ENCODE measurements at regions not wholly inside any gene's neighbourhood (a gene's known extent, or its start where the extent isn't known, plus 50 kb on each side); places are given as distances from the start of the nearest gene placed in this dataset.
"Not testable (repeated sequence)": the region's sequence is repeated elsewhere in the genome, so short reads cannot be mapped to it uniquely, and the experiment has no call there.

GRCh38 chr6:74438395-74438794 is 742.4 kb downstream of the CD109 start:
- not testable (repeated sequence) for ATAC-seq; H3K27me3 Mint-ChIP-seq (ENCODE audit: insufficient read depth, low read depth, poor library complexity); H3K36me3 ChIP-seq (ENCODE audit: insufficient read depth)

DNA sequence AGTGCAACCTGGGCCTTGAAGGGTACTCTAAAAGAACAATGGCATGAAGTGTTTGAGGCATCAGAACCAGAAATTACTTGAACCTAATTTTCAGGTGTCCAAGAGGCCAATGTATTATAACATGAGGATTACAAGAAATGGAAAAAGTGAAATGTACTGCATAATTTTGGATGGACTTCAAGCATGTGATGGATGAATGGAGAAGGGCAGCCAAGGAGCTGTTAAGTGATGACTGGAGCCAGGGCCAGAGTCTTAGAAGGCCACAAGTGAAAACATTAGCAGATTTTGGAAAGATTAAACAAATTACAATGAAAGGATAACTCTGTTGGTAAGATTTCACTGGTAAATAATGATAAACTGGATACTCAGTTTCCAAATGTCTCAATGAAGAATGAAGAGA is 738.2 kb downstream of the CD109 start:
- no peak for ATAC-seq
- Histone ChIP-seq H3K27me3 (ENCODE audit: insufficient read depth) (no peaks in the 10 kb centered on the region), H3K4me3 (no peak overlapping the region), H3K79me2 (replicated peaks; ENCODE audit: insufficient read depth) (no peaks in the 10 kb centered on the region), H3F3A (replicated peaks; ENCODE audit: low read depth) (no peaks in the 10 kb centered on the region), H3K4me1 (ENCODE audit: insufficient read depth) (no peaks in the 10 kb centered on the region), H3K27ac (ENCODE audit: low read depth) (no peak overlapping the region), H2AFZ (no peak overlapping the region), H3K36me3 (ENCODE audit: insufficient read depth) (no peaks in the 10 kb centered on the region), H4K20me1 (replicated peaks; ENCODE audit: insufficient read depth) (no peaks in the 10 kb centered on the region), H3K4me2 (no peak overlapping the region), H3K9me2 (ENCODE audit: insufficient read depth) (no peaks in the 10 kb centered on the region)
- DNase-seq (ENCODE audit: low spot score), result no peak
- Mint-ChIP-seq H3K4me1 (no peaks in the 10 kb centered on the region), H3K27ac (no peak overlapping the region), H3K9me3 (no peaks in the 10 kb centered on the region), H3K27me3 (ENCODE audit: insufficient read depth, low read depth, poor library complexity) (no peaks in the 10 kb centered on the region), H3K4me3 (no peak overlapping the region), H3K36me3 (ENCODE audit: low read depth) (no peaks in the 10 kb centered on the region)
- TF ChIP-seq, protein P1, sequence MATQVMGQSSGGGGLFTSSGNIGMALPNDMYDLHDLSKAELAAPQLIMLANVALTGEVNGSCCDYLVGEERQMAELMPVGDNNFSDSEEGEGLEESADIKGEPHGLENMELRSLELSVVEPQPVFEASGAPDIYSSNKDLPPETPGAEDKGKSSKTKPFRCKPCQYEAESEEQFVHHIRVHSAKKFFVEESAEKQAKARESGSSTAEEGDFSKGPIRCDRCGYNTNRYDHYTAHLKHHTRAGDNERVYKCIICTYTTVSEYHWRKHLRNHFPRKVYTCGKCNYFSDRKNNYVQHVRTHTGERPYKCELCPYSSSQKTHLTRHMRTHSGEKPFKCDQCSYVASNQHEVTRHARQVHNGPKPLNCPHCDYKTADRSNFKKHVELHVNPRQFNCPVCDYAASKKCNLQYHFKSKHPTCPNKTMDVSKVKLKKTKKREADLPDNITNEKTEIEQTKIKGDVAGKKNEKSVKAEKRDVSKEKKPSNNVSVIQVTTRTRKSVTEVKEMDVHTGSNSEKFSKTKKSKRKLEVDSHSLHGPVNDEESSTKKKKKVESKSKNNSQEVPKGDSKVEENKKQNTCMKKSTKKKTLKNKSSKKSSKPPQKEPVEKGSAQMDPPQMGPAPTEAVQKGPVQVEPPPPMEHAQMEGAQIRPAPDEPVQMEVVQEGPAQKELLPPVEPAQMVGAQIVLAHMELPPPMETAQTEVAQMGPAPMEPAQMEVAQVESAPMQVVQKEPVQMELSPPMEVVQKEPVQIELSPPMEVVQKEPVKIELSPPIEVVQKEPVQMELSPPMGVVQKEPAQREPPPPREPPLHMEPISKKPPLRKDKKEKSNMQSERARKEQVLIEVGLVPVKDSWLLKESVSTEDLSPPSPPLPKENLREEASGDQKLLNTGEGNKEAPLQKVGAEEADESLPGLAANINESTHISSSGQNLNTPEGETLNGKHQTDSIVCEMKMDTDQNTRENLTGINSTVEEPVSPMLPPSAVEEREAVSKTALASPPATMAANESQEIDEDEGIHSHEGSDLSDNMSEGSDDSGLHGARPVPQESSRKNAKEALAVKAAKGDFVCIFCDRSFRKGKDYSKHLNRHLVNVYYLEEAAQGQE (IDR thresholded peaks at IDR 0.05; ENCODE audit: unreplicated experiment), result no peak

More at GRCh38 chr6:74438395-74438794, 742.4 kb downstream of the CD109 start:
- H3K27ac ChIP-seq (ENCODE audit: low read depth); H3K27me3 ChIP-seq (ENCODE audit: insufficient read depth); H4K20me1 ChIP-seq (replicated peaks; ENCODE audit: insufficient read depth); H3K4me1 Mint-ChIP-seq; H3K27ac Mint-ChIP-seq; H3K79me2 ChIP-seq (replicated peaks; ENCODE audit: insufficient read depth); DNase-seq (ENCODE audit: low spot score); H3F3A ChIP-seq (replicated peaks; ENCODE audit: low read depth); H3K9me2 ChIP-seq (ENCODE audit: insufficient read depth); H3K36me3 Mint-ChIP-seq (ENCODE audit: low read depth); H3K4me3 Mint-ChIP-seq; H3K9me3 Mint-ChIP-seq; H2AFZ ChIP-seq; H3K4me3 ChIP-seq; H3K4me2 ChIP-seq; H3K4me1 ChIP-seq (ENCODE audit: insufficient read depth): not testable (repeated sequence)

DNA sequence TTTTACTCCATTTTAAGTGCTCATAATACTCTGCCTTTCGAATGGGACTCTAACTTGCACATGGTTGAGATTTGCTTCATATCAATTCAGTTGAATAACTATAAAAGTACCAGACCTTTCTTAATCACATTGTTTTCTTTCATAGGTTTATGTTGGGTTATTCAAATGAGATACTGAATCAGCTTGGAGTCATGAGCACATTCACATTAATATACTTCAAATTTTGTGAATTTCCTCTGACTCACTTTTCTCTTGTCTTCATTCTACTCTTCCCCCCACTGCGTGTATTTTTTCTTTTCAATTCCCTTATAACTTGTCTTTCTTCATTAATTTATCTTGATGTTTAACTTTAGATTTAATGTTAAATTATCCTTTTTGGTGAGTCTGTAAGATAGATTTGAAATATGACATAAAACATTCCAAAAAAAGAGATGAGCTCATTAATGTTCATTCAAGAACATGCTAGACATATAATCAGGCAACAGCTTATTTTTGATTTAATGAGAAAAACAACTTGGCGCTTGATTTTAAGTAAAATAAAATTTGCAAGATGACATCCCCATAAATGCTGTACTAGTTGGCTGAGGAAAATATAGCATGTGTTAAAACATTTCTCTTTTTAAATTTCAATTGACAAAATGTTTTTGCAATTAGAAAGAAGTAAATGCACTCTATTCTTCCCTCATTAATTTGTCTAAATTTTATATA is 736.0 kb downstream of the CD109 start:
- H3K4me1 Mint-ChIP-seq, result no peaks in the 10 kb centered on the region
- H3K27me3 Mint-ChIP-seq (ENCODE audit: insufficient read depth, low read depth, poor library complexity), result no peaks in the 10 kb centered on the region
- no peaks in the 10 kb centered on the region for H3K36me3 ChIP-seq (ENCODE audit: insufficient read depth)
- no peaks in the 10 kb centered on the region for H3K27me3 ChIP-seq (ENCODE audit: insufficient read depth)
- ATAC-seq (no peak), DNase-seq (ENCODE audit: low spot score) (no peak)
- no peak overlapping the region for H3K4me3 ChIP-seq
- H3K79me2 ChIP-seq (replicated peaks; ENCODE audit: insufficient read depth), result no peaks in the 10 kb centered on the region
- H2AFZ ChIP-seq, result no peak overlapping the region
- no peak overlapping the region for H3K27ac ChIP-seq (ENCODE audit: low read depth)
- no peak overlapping the region for H3K4me3 Mint-ChIP-seq
- H3K9me3 Mint-ChIP-seq, result no peaks in the 10 kb centered on the region; the same call in 2 of the 3 replicates
- no peak overlapping the region for H3K27ac Mint-ChIP-seq
- H3K4me2 ChIP-seq, result no peak overlapping the region
- no peaks in the 10 kb centered on the region for H4K20me1 ChIP-seq (replicated peaks; ENCODE audit: insufficient read depth)
- no peaks in the 10 kb centered on the region for H3K9me2 ChIP-seq (ENCODE audit: insufficient read depth)
- no peaks in the 10 kb centered on the region for H3K36me3 Mint-ChIP-seq (ENCODE audit: low read depth)
- H3F3A ChIP-seq (replicated peaks; ENCODE audit: low read depth), result no peaks in the 10 kb centered on the region
- no peaks in the 10 kb centered on the region for H3K4me1 ChIP-seq (ENCODE audit: insufficient read depth)
- TF ChIP-seq EZH2 (IDR thresholded peaks at IDR 0.05; ENCODE audit: low read depth, unreplicated experiment) (no peak), ZNF114 (CRISPR knock-in tag; IDR thresholded peaks at IDR 0.05) (no peak), POLR2AphosphoS5 (IDR thresholded peaks at IDR 0.05; ENCODE audit: low read depth) (no peak), CREB1 (CRISPR knock-in tag; IDR thresholded peaks at IDR 0.05; ENCODE audit: low read depth) (no peak), JUNB (IDR thresholded peaks at IDR 0.05; ENCODE audit: unreplicated experiment) (no peak), ZNF331 (CRISPR knock-in tag; IDR thresholded peaks at IDR 0.05; ENCODE audit: low read depth) (no peak), EZH2phosphoT487 (IDR thresholded peaks at IDR 0.05; ENCODE audit: unreplicated experiment) (no peak), NANOG (IDR thresholded peaks at IDR 0.05; ENCODE audit: borderline replicate concordance) (no peak), STAT1 (IDR thresholded peaks at IDR 0.05; ENCODE audit: unreplicated experiment) (no peak), CTCF (conservative IDR thresholded peaks at IDR 0.05; ENCODE audit: low read depth in 2 of 2) (no peak)
- TF ChIP-seq, protein P1 (IDR thresholded peaks at IDR 0.05; ENCODE audit: unreplicated experiment), result no peak

All from GM23338 (cell line).